ENCODE measurements at regions not wholly inside any gene's neighbourhood (a gene's known extent, or its start where the extent isn't known, plus 50 kb on each side); places are given as distances from the start of the nearest gene placed in this dataset.
A peak's percentile ranks its signal among the peaks of the same experiment; 100 is the strongest.

DNA sequence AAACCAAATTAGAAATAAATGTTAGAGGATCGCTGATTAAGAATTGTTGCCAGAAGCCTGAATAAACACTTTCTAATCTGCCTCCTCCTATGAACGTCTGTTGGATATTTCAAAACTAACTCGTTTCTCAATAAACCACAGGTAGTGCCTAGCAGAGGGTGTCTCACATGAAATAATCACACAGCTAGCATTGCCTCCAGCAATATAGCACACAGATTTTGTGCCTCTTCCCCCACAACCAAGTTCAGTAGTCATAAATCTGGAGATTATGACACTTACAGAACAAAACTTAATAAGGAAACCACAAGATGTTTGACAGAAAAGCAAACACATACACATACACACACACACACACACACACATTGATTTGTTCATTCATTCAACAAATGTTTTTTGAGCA lies 173.2 kb upstream of the CDH10 start:
- Histone ChIP-seq H3K79me2 (ENCODE audit: control insufficient read depth, insufficient read depth, low read length) (no peaks in the 10 kb centered on the region), H3K27ac (ENCODE audit: insufficient read depth, low read length) (no peak overlapping the region), H3K36me3 (ENCODE audit: control insufficient read depth, insufficient read depth, low read length) (no peaks in the 10 kb centered on the region), H3K4me1 (ENCODE audit: control insufficient read depth, extremely low read depth, insufficient read depth, low read length) (no peaks in the 10 kb centered on the region), H3K4me2 (ENCODE audit: extremely low read depth, insufficient read depth, low read length) (no peak overlapping the region), H3K27me3 (ENCODE audit: control insufficient read depth, insufficient read depth, low read length) (no peaks in the 10 kb centered on the region), H4K20me1 (ENCODE audit: control insufficient read depth, extremely low read depth, insufficient read depth, low read length) (no peaks in the 10 kb centered on the region), H3K4me3 (replicated peaks in 1 of 4; ENCODE audit: control extremely low read depth in 1 of 4, insufficient read depth in 1 of 4, low read depth in 3 of 4, low read length in 4 of 4) (no peak overlapping the region), H3K9me3 (ENCODE audit: control insufficient read depth, insufficient read depth, low read depth, low read length) (no peaks in the 10 kb centered on the region), H2AFZ (ENCODE audit: low read length) (no peak overlapping the region), H3K9ac (ENCODE audit: insufficient read depth, low read length) (no peak overlapping the region)
- no peak for TF ChIP-seq EZH2 (IDR thresholded peaks at IDR 0.05; ENCODE audit: low read length, missing control alignments)
- TF ChIP-seq, protein P1, sequence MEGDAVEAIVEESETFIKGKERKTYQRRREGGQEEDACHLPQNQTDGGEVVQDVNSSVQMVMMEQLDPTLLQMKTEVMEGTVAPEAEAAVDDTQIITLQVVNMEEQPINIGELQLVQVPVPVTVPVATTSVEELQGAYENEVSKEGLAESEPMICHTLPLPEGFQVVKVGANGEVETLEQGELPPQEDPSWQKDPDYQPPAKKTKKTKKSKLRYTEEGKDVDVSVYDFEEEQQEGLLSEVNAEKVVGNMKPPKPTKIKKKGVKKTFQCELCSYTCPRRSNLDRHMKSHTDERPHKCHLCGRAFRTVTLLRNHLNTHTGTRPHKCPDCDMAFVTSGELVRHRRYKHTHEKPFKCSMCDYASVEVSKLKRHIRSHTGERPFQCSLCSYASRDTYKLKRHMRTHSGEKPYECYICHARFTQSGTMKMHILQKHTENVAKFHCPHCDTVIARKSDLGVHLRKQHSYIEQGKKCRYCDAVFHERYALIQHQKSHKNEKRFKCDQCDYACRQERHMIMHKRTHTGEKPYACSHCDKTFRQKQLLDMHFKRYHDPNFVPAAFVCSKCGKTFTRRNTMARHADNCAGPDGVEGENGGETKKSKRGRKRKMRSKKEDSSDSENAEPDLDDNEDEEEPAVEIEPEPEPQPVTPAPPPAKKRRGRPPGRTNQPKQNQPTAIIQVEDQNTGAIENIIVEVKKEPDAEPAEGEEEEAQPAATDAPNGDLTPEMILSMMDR (conservative IDR thresholded peaks at IDR 0.05 in 1 of 2, IDR thresholded peaks at IDR 0.05 in 1 of 2; ENCODE audit: low read depth in 1 of 2, low read length in 2 of 2), result no peak
- no peak for DNase-seq (ENCODE audit: low read depth in 2 of 2)

DNA sequence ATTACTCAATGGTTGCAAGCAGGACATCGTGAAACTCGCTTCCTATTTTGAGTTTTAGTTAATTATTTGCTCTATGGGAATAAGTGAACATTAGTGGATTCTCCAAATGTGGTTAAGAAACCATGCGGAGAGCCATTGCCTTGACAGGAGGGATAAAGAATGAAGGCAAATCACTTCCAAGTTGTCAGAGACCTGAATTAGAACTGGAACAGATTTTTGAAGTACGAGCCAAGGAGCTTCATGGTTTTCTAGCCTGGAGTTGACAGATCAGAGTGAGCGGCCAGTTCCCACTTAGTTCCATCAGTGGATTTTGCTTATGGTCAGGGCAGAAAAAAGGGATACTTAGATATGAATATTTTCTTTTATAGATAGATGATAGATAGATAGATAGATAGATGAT lies 171.4 kb upstream of the CDH10 start:
- Histone ChIP-seq H3K9ac (ENCODE audit: insufficient read depth, low read length) (no peak overlapping the region), H3K79me2 (ENCODE audit: control insufficient read depth, insufficient read depth, low read length) (no peaks in the 10 kb centered on the region), H3K4me1 (ENCODE audit: control insufficient read depth, extremely low read depth, insufficient read depth, low read length) (no peaks in the 10 kb centered on the region), H4K20me1 (ENCODE audit: control insufficient read depth, extremely low read depth, insufficient read depth, low read length) (no peaks in the 10 kb centered on the region), H3K27me3 (ENCODE audit: control insufficient read depth, insufficient read depth, low read length) (no peaks in the 10 kb centered on the region), H3K4me2 (ENCODE audit: extremely low read depth, insufficient read depth, low read length) (no peak overlapping the region), H3K4me3 (replicated peaks in 1 of 4; ENCODE audit: control extremely low read depth in 1 of 4, insufficient read depth in 1 of 4, low read depth in 3 of 4, low read length in 4 of 4) (no peak overlapping the region), H2AFZ (ENCODE audit: low read length) (no peak overlapping the region), H3K27ac (ENCODE audit: insufficient read depth, low read length) (no peak overlapping the region), H3K36me3 (ENCODE audit: control insufficient read depth, insufficient read depth, low read length) (no peaks in the 10 kb centered on the region), H3K9me3 (ENCODE audit: control insufficient read depth, insufficient read depth, low read depth, low read length) (no peaks in the 10 kb centered on the region)
- DNase-seq (ENCODE audit: low read depth in 2 of 2), result peak in 1 of 2 donors; percentile 24
- TF ChIP-seq, protein P1 (conservative IDR thresholded peaks at IDR 0.05 in 1 of 2, IDR thresholded peaks at IDR 0.05 in 1 of 2; ENCODE audit: low read depth in 1 of 2, low read length in 2 of 2), result no peak
- TF ChIP-seq EZH2 (IDR thresholded peaks at IDR 0.05; ENCODE audit: low read length, missing control alignments), result no peak

DNA sequence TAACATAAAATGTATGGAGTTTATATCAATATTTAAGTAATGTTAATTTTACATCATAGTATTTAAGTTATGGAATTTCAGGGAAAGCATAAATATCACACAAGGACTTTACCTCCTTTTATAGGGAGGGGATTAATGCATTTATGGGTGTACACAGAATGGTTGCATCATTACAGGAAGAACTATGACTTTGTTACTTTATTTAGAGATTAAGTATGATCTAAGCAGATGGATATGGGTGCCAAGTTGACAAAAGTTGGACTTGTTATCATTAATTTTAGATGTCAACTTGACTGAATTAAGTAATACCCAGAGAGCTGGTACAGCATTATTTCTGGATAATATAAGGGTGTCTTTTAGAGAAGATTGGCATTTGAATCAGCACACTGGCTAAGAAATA lies 160.5 kb upstream of the CDH10 start:
- DNase-seq (ENCODE audit: low read depth in 2 of 2), result peak in 1 of 2 donors; percentile 29
- Histone ChIP-seq H3K4me1 (ENCODE audit: control insufficient read depth, extremely low read depth, insufficient read depth, low read length) (no peaks in the 10 kb centered on the region), H3K9me3 (ENCODE audit: control insufficient read depth, insufficient read depth, low read depth, low read length) (no peaks in the 10 kb centered on the region), H2AFZ (ENCODE audit: low read length) (no peak overlapping the region), H3K36me3 (ENCODE audit: control insufficient read depth, insufficient read depth, low read length) (no peaks in the 10 kb centered on the region), H3K4me2 (ENCODE audit: extremely low read depth, insufficient read depth, low read length) (no peak overlapping the region), H3K27ac (ENCODE audit: insufficient read depth, low read length) (no peak overlapping the region), H4K20me1 (ENCODE audit: control insufficient read depth, extremely low read depth, insufficient read depth, low read length) (no peaks in the 10 kb centered on the region), H3K79me2 (ENCODE audit: control insufficient read depth, insufficient read depth, low read length) (no peaks in the 10 kb centered on the region), H3K27me3 (ENCODE audit: control insufficient read depth, insufficient read depth, low read length) (no peaks in the 10 kb centered on the region), H3K9ac (ENCODE audit: insufficient read depth, low read length) (no peak overlapping the region), H3K4me3 (replicated peaks in 1 of 4; ENCODE audit: control extremely low read depth in 1 of 4, insufficient read depth in 1 of 4, low read depth in 3 of 4, low read length in 4 of 4) (no peak overlapping the region)
- TF ChIP-seq, protein P1 (conservative IDR thresholded peaks at IDR 0.05 in 1 of 2, IDR thresholded peaks at IDR 0.05 in 1 of 2; ENCODE audit: low read depth in 1 of 2, low read length in 2 of 2), result no peak
- no peak for TF ChIP-seq EZH2 (IDR thresholded peaks at IDR 0.05; ENCODE audit: low read length, missing control alignments)

Data from fibroblast of lung (primary cell).